GM12878 (cell line): ENCODE measurements at regions not wholly inside any gene's neighbourhood (a gene's known extent, or its start where the extent isn't known, plus 50 kb on each side); places are given as distances from the start of the nearest gene placed in this dataset.
"Not testable (repeated sequence)": the region's sequence is repeated elsewhere in the genome, so short reads cannot be mapped to it uniquely, and the experiment has no call there.

Source experiments
- ATAC-seq: fragments of 200-7000 bp; cut with Tn5 transposase; 3 replicates; pipeline ENCODE4 v1.9.1; 2020; ENCODE audit warnings: mild to moderate bottlenecking, moderate library complexity
- BruUV-seq: library from RNA; stranded (reverse); fragments of 400-500 nt; replicated peaks from 2 replicates; lab custom pipeline; 2021; lab: Mats Ljungman, UMichigan
- CTCF ChIA-PET: fragments of 300-600 bp; sonication (Branson Sonifier 250); formaldehyde crosslinking; extraction: SDS; loops from one replicate; lab custom pipeline; 2021; ENCODE audit warnings: inconsistent platforms; lab: Yijun Ruan, JAX
- POLR2A ChIA-PET: fragments of 350-600 bp; formaldehyde crosslinking; extraction: SDS; loops from one replicate; lab custom pipeline; 2021; ENCODE audit warnings: inconsistent platforms; lab: Charles Lee
- RAD21 ChIA-PET: fragments of 300-600 bp; sonication (Branson Sonifier 250); formaldehyde crosslinking; loops from one replicate; lab custom pipeline; 2023; ENCODE audit warnings: antibody characterized with exemption; ENCODE audit not compliant: unreplicated experiment; lab: Charles Lee
- SMC1A ChIA-PET: fragments of 300-600 bp; sonication (Branson Sonifier 250); formaldehyde crosslinking; loops from one replicate; lab custom pipeline; 2023; ENCODE audit not compliant: unreplicated experiment, uncharacterized antibody; lab: Charles Lee
- DNase-seq: peaks from one replicate; pipeline ENCODE4 v3.0.0-alpha.2; 2011; ENCODE audit warnings: low read depth, low spot score
- FAIRE-seq: peaks from 3 replicates; lab custom pipeline; 2011; peaks lifted over from hg19 to GRCh38; lab: Jason Lieb, UNC
- H2AFZ ChIP-seq: 2 replicates; pipeline ENCODE4 v1.6.0; 2011; ENCODE audit warnings: low read depth, low read length, control low read depth; ENCODE audit not compliant: control insufficient read depth
- H3K27ac ChIP-seq: 2 replicates; pipeline ENCODE4 v1.5.1; 2011; ENCODE audit warnings: control low read depth; ENCODE audit not compliant: control insufficient read depth, insufficient read depth
- H3K27me3 ChIP-seq, 2 experiments: replicated peaks in 1 of 2; 2 replicates each; pipeline versions ENCODE4 v1.6.0 to v1.6.1; 2011; ENCODE audit warnings: low read length in 1 of 2; ENCODE audit not compliant: control insufficient read depth in 2 of 2, insufficient read depth in 2 of 2
- H3K36me3 ChIP-seq, 2 experiments: 2 replicates each; pipeline ENCODE4 v1.5.1; 2011; ENCODE audit warnings: low read length in 1 of 2; ENCODE audit not compliant: control insufficient read depth in 2 of 2, insufficient read depth in 2 of 2
- H3K4me1 ChIP-seq: 2 replicates; pipeline ENCODE4 v1.6.1; 2011; ENCODE audit warnings: mild to moderate bottlenecking, low read length, moderate library complexity, mixed read lengths; ENCODE audit not compliant: control insufficient read depth, insufficient read depth
- H3K4me2 ChIP-seq: 2 replicates; pipeline ENCODE4 v1.6.0; 2011; ENCODE audit warnings: control low read depth; ENCODE audit not compliant: control insufficient read depth, insufficient read depth
- H3K4me3 ChIP-seq: fragments of 200-600 bp; sonication (generic); 2 replicates; pipeline ENCODE4 v1.5.1; 2016
- H3K79me2 ChIP-seq: 2 replicates; pipeline ENCODE4 v1.6.0; 2011; ENCODE audit warnings: low read length; ENCODE audit not compliant: control insufficient read depth, insufficient read depth
- H3K9ac ChIP-seq: 2 replicates; pipeline ENCODE4 v1.8.0; 2011; ENCODE audit warnings: low read length, control low read depth, mixed read lengths; ENCODE audit not compliant: control insufficient read depth, insufficient read depth
- H3K9me3 ChIP-seq: replicated peaks from 3 replicates; pipeline ENCODE4 v1.5.1; 2011; ENCODE audit warnings: mild to moderate bottlenecking, low read length; ENCODE audit not compliant: control insufficient read depth, insufficient read depth
- H4K20me1 ChIP-seq: 2 replicates; pipeline ENCODE4 v1.6.0; 2011; ENCODE audit not compliant: control insufficient read depth, insufficient read depth
- CREB1 ChIP-seq: IDR thresholded peaks from 2 replicates; pipeline ENCODE4 v1.6.1; 2012; ENCODE audit warnings: low read depth, mild to moderate bottlenecking, inconsistent platforms
- NKRF ChIP-seq: fragments of 450-650 bp; conservative IDR thresholded peaks from 2 replicates; pipeline ENCODE4 v1.6.1; 2017; ENCODE audit warnings: mild to moderate bottlenecking, moderate library complexity
- SPI1 ChIP-seq: IDR thresholded peaks from 2 replicates; pipeline ENCODE4 v1.6.1; 2011; ENCODE audit warnings: low read depth, mild to moderate bottlenecking, low read length, moderate library complexity, borderline replicate concordance; ENCODE audit not compliant: insufficient read depth
- STAT1 ChIP-seq: fragments of 450-650 bp; conservative IDR thresholded peaks from 2 replicates; pipeline ENCODE4 v1.6.1; 2014; ENCODE audit warnings: antibody characterized with exemption, mild to moderate bottlenecking
- TARDBP ChIP-seq: IDR thresholded peaks from 2 replicates; pipeline ENCODE4 v1.6.1; 2016; ENCODE audit warnings: borderline replicate concordance
- WGBS: methylation state at CpG from one replicate; pipeline ENCODE4 v1.1.6; 2016; ENCODE audit warnings: low lambda C conversion rate; ENCODE audit not compliant: insufficient replicate concordance, insufficient coverage; ENCODE audit errors: missing lambda C conversion rate; 5-methylcytosine and 5-hydroxymethylcytosine counted together
- in situ Hi-C: fragments of 300-500 bp; cut with MboI; formaldehyde crosslinking; loops from 9 replicates; pipeline ENCODE4 v1.14.3; 2018; ENCODE audit warnings: mixed read lengths
- intact Hi-C: fragments of 100-400 bp; cut with micrococcal nuclease; formaldehyde crosslinking; loops from one replicate; pipeline ENCODE4 v1.14.2; 2022; ENCODE audit not compliant: unreplicated experiment

- WGBS = 62% methylated on average over 9 of the region's 9 CpGs
- CTCF ChIA-PET = interaction anchor here (0.8 kb wide), 1 partner anchor 112 kb away, joined by 3 read pairs; no protein-coding TSS in a partner anchor
- ATAC-seq (no peak), DNase-seq (no peak), FAIRE-seq (no peak)
- POLR2A ChIA-PET = no interaction called here
- no peaks in the 10 kb centered on the region for H3K79me2 ChIP-seq
- RAD21 ChIA-PET = no interaction called here
- H3K4me2 ChIP-seq = no peak overlapping the region
- H3K4me3 ChIP-seq = no peak overlapping the region
- no peaks in the 10 kb centered on the region; the same call in 1 of the 2 replicates for H3K4me1 ChIP-seq
- intact Hi-C loops = no loop called here
- H3K9ac ChIP-seq = no peak overlapping the region
- no peak overlapping the region for H3K27ac ChIP-seq
- in situ Hi-C loops = no loop called here
- no peaks in the 10 kb centered on the region; a peak in 1 of 4 replicates for H3K27me3 ChIP-seq
- no peaks in the 10 kb centered on the region for H4K20me1 ChIP-seq
- H3K36me3 ChIP-seq = no peaks in the 10 kb centered on the region
- SMC1A ChIA-PET = interaction anchor here (0.6 to 0.8 kb wide), 2 partner anchors 20 to 36 kb away, joined by 3 read pairs; no protein-coding TSS in a partner anchor
- H2AFZ ChIP-seq = no peak overlapping the region
- H3K9me3 ChIP-seq = no peaks in the 10 kb centered on the region
- BruUV-seq = no TSS peak
- TF ChIP-seq CREB1 = no peak
- TF ChIP-seq, all 136 proteins: peak for 0
These were observed 273.2 kb upstream of the ZNF32 start for GRCh38 chr10:43921881-43922280.

- no peak for DNase-seq
- no peak overlapping the region for H3K27ac ChIP-seq
- ATAC-seq = no peak
- ChIA-PET SMC1A (interaction anchor here (0.6 to 0.8 kb wide), 2 partner anchors 20 to 36 kb away, joined by 3 read pairs; no protein-coding TSS in a partner anchor), CTCF (interaction anchor here (0.6 kb wide), 1 partner anchor 10 kb away, joined by 3 read pairs; no protein-coding TSS in a partner anchor), POLR2A (no interaction called here), RAD21 (no interaction called here)
- H2AFZ ChIP-seq = no peak overlapping the region
- FAIRE-seq = no peak
- no peak overlapping the region for H3K4me2 ChIP-seq
- H3K27me3 ChIP-seq = no peaks in the 10 kb centered on the region; a peak in 1 of 4 replicates
- TF ChIP-seq SPI1 (no peak), TARDBP (no peak), STAT1 (no peak), NKRF (no peak)
- H3K4me1 ChIP-seq = no peaks in the 10 kb centered on the region; the same call in 1 of the 2 replicates
- no peak overlapping the region for H3K4me3 ChIP-seq
- BruUV-seq = no TSS peak
- in situ Hi-C loops (no loop called here), intact Hi-C loops (no loop called here)
- 55% methylated on average over 6 of the region's 6 CpGs for WGBS
- H3K79me2 ChIP-seq = no peaks in the 10 kb centered on the region
- H3K36me3 ChIP-seq = no peaks in the 10 kb centered on the region
- no peaks in the 10 kb centered on the region for H3K9me3 ChIP-seq
- no peak overlapping the region for H3K9ac ChIP-seq
- no peaks in the 10 kb centered on the region for H4K20me1 ChIP-seq
These were observed 272.8 kb upstream of the ZNF32 start for GRCh38 chr10:43921478-43921877.

GRCh38 chr10:43920236-43920758 is 271.6 kb upstream of the ZNF32 start:
- H3K36me3 ChIP-seq, BruUV-seq, H3K79me2 ChIP-seq, H3K4me2 ChIP-seq, intact Hi-C loops, SMC1A ChIA-PET, H3K9ac ChIP-seq, H3K9me3 ChIP-seq, H3K27me3 ChIP-seq, H2AFZ ChIP-seq, ATAC-seq, in situ Hi-C loops, H3K4me3 ChIP-seq, RAD21 ChIA-PET, POLR2A ChIA-PET, H3K27ac ChIP-seq, DNase-seq, FAIRE-seq, H4K20me1 ChIP-seq, H3K4me1 ChIP-seq: not testable (repeated sequence)
- CTCF ChIA-PET = interaction anchor here (0.7 kb wide), 1 partner anchor 19 kb away, joined by 3 read pairs; no protein-coding TSS in a partner anchor
- WGBS = 34% methylated on average over 12 of the region's 12 CpGs
